IgD-negative memory B cell (primary cell): ENCODE measurements at regions not wholly inside any gene's neighbourhood (a gene's known extent, or its start where the extent isn't known, plus 50 kb on each side); places are given as distances from the start of the nearest gene placed in this dataset.

Experiments used
- H3K27ac Mint-ChIP-seq, 3 donors: one replicate each; pipeline ENCODE4 v1.8.0; 2020 to 2022; ENCODE audit warnings: mild to moderate bottlenecking in 3 of 3, mixed read lengths in 3 of 3, moderate library complexity in 1 of 3
- H3K27me3 Mint-ChIP-seq: one replicate; pipeline ENCODE4 v1.8.0; 2021; ENCODE audit warnings: mixed read lengths
- H3K36me3 Mint-ChIP-seq: one replicate; pipeline ENCODE4 v1.8.0; 2020; ENCODE audit warnings: mild to moderate bottlenecking, mixed read lengths
- H3K4me1 Mint-ChIP-seq, 3 donors: one replicate each; pipeline ENCODE4 v1.8.0; 2020 to 2022; ENCODE audit warnings: mixed read lengths in 3 of 3, mild to moderate bottlenecking in 1 of 3
- H3K4me3 Mint-ChIP-seq, 4 donors: one replicate each; pipeline ENCODE4 v1.8.0; 2020 to 2022; ENCODE audit warnings: mild to moderate bottlenecking in 4 of 4, mixed read lengths in 4 of 4, moderate library complexity in 3 of 4
- H3K9me3 Mint-ChIP-seq, 3 donors: one replicate each; pipeline ENCODE4 v1.8.0; 2020 to 2021; ENCODE audit warnings: mixed read lengths in 3 of 3, mild to moderate bottlenecking in 1 of 3

DNA sequence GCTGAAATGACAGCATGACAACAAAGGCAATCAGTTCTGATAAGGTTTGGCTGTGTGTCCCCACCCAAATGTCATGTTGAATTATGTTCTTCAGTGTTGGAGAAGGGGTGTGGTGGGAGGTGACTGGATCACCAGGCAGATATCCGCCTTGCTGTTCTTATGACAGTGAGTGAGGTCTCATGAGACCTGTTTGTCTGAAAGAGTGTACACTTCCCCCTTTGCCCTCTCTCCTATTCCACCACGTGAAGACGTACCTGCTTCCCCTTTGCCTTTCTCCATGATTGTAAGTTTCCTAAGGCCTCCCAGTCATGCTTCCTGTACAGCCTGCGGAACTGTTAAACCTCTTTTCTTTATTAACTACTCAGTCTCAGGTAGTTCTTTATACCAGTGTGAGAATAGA is 553.0 kb downstream of the DCDC2C start:
- Mint-ChIP-seq H3K9me3 (peaks cover 2 to 4% (median 3%) of the 10 kb centered on the region in 3 donors), H3K27me3 (no peaks in the 10 kb centered on the region), H3K36me3 (peaks cover 1% of the 10 kb centered on the region), H3K4me1 (no peaks in the 10 kb centered on the region), H3K27ac (no peak overlapping the region), H3K4me3 (no peak overlapping the region)

DNA sequence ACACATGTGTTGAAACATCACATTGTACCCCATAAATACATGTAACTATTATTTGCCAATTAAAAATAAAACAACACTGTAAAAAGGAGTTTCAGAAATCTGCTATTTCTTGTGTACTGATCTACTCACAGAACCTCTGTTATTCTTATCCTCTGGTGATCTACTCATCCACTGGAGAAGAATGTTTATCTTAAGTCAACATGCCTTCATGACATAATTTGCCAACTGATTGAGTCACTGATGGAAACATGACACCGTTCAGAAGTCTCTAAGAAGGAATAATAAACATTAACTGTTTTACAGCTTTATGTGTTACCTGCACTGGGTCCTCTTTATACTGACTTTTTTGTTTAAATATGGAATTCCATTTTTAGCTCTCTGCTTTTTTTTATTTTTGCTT is 555.2 kb downstream of the DCDC2C start:
- H3K36me3 Mint-ChIP-seq = peaks cover 1% of the 10 kb centered on the region
- H3K4me1 Mint-ChIP-seq = no peaks in the 10 kb centered on the region
- no peak overlapping the region for H3K27ac Mint-ChIP-seq
- no peaks in the 10 kb centered on the region for H3K27me3 Mint-ChIP-seq
- peaks cover 2 to 3% (median 3%) of the 10 kb centered on the region in 3 donors for H3K9me3 Mint-ChIP-seq
- no peak overlapping the region for H3K4me3 Mint-ChIP-seq

DNA sequence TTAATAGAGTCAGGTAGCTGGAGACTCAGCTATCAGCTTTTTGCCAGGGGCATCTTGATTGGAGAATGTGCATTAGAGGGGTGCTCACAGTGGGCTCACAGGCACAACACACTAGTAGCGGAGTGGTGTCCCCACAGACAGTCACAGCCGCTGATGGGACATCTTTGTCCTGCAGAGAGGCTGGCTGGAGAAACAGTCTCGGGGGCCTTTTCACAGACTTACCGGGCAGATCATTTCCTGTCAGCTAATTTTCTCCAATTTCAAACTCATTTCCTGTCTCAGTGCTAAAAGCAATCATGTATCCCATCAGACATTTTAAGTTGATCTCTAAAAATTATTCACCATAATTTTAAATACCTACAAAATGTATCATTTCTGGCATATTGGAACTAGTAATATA is 562.6 kb downstream of the DCDC2C start:
- Mint-ChIP-seq H3K27me3 (no peaks in the 10 kb centered on the region), H3K27ac (no peak overlapping the region), H3K4me1 (no peaks in the 10 kb centered on the region), H3K4me3 (no peak overlapping the region), H3K9me3 (peaks cover 0 to 1% (median 1%) of the 10 kb centered on the region in 3 donors), H3K36me3 (no peaks in the 10 kb centered on the region)

- H3K4me3 Mint-ChIP-seq = no peak overlapping the region
- H3K4me1 Mint-ChIP-seq = no peaks in the 10 kb centered on the region
- no peaks in the 10 kb centered on the region for H3K9me3 Mint-ChIP-seq
- H3K36me3 Mint-ChIP-seq = no peaks in the 10 kb centered on the region
- H3K27me3 Mint-ChIP-seq = no peaks in the 10 kb centered on the region
- no peak overlapping the region for H3K27ac Mint-ChIP-seq
These were observed 566.5 kb downstream of the DCDC2C start for GRCh38 chr2:4269885-4270284.

DNA sequence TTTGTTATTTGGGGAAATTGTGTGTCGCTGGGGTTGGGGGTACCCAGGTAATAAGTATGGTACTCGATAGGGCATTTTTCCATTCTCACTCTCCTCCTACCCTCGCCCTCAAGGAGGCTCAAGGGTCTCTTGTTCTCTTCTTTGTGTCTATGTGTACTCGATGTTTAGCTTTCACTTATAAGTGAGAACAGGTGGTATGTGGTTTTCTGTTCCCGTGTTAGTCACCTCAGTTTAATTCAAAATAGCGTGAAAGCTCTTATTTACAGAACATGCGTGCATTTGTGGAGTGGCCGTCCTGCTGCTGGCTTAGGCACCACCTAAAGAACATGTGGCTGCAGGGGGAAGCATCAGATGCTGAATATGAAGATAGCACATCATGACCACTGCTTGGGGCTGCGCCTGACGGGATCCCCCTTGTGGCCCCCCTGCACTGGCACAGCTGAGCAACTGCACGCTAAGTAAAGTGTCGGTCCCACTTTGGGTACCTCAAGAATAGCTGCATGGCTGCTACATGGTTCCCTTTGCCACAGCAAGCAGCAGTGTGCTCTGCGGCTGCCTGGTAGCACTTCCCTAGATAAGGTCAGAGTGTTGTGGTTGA is 569.0 kb downstream of the DCDC2C start:
- Mint-ChIP-seq H3K36me3 (no peaks in the 10 kb centered on the region), H3K9me3 (peaks cover 0 to 5% (median 4%) of the 10 kb centered on the region in 3 donors), H3K27me3 (no peaks in the 10 kb centered on the region)

DNA sequence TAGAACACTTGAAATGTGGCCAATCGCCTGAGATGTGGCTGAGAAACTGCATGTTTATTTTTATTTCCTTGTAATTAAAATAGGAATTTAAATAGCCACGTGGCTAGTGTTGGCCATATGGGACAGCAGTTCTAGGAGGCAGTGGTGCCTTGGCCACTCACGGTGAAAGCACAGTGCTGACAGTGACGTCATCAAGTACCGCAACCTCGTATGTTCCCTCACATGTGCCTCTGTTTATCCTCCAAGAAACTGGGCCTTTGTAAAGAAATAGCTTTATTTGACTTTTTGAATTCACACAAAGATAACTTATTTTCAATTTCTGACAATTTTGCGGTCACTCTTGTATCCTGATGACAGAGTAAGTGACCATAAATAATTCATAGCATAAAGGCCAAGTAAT is 575.0 kb downstream of the DCDC2C start:
- Mint-ChIP-seq H3K4me3 (no peak overlapping the region), H3K27me3 (no peaks in the 10 kb centered on the region), H3K36me3 (no peaks in the 10 kb centered on the region), H3K27ac (no peak overlapping the region), H3K4me1 (no peaks in the 10 kb centered on the region), H3K9me3 (peaks cover 0 to 9% (median 9%) of the 10 kb centered on the region in 3 donors)

More for the DNA sequence above, 569.0 kb downstream of the DCDC2C start:
- Mint-ChIP-seq H3K27ac (no peak overlapping the region), H3K4me1 (no peaks in the 10 kb centered on the region), H3K4me3 (no peak overlapping the region)

DNA sequence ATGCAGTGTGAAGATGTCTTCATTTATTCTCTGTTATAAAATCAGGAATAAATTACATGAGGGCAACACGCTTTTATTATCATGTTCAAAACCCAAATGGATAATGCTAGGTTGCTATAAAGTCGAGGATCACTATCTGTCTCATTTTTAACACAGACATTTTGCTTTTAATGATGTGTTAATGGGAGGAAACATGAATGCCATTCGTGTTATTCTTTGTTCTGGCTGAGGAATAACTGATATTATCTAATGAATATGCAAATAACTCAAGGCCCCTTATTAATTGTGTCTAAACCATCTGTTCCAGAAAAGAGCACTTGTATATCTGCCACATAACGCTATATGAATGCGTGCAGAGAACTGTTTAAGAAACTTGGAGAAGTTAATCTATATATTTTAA is 576.1 kb downstream of the DCDC2C start:
- Mint-ChIP-seq H3K27ac (no peak overlapping the region), H3K27me3 (no peaks in the 10 kb centered on the region), H3K36me3 (no peaks in the 10 kb centered on the region), H3K9me3 (peaks cover 0 to 14% (median 9%) of the 10 kb centered on the region in 3 donors), H3K4me1 (no peaks in the 10 kb centered on the region), H3K4me3 (no peak overlapping the region)

GRCh38 chr2:4291430-4291829 is 588.1 kb downstream of the DCDC2C start:
- no peak overlapping the region for H3K4me3 Mint-ChIP-seq
- no peak overlapping the region for H3K27ac Mint-ChIP-seq
- H3K36me3 Mint-ChIP-seq = no peaks in the 10 kb centered on the region
- H3K9me3 Mint-ChIP-seq = peaks cover 0 to 3% (median 3%) of the 10 kb centered on the region in 3 donors
- H3K27me3 Mint-ChIP-seq = no peaks in the 10 kb centered on the region
- peaks cover 0 to under 1% (median 0%) of the 10 kb centered on the region in 3 donors for H3K4me1 Mint-ChIP-seq

- no peaks in the 10 kb centered on the region for H3K36me3 Mint-ChIP-seq
- no peaks in the 10 kb centered on the region for H3K27me3 Mint-ChIP-seq
- H3K4me1 Mint-ChIP-seq = no peaks in the 10 kb centered on the region
- H3K9me3 Mint-ChIP-seq = peaks cover 0 to 1% (median 0%) of the 10 kb centered on the region in 3 donors
- no peak overlapping the region for H3K4me3 Mint-ChIP-seq
- H3K27ac Mint-ChIP-seq = no peak overlapping the region
These were observed 592.3 kb downstream of the DCDC2C start for GRCh38 chr2:4295680-4296079.

GRCh38 chr2:4300616-4301015 is 597.2 kb downstream of the DCDC2C start:
- H3K27me3 Mint-ChIP-seq = no peaks in the 10 kb centered on the region
- H3K4me1 Mint-ChIP-seq = no peaks in the 10 kb centered on the region
- peaks cover 0 to 7% (median 1%) of the 10 kb centered on the region in 3 donors for H3K9me3 Mint-ChIP-seq
- no peak overlapping the region for H3K4me3 Mint-ChIP-seq
- no peak overlapping the region for H3K27ac Mint-ChIP-seq
- no peaks in the 10 kb centered on the region for H3K36me3 Mint-ChIP-seq

- Mint-ChIP-seq H3K27ac (no peak overlapping the region), H3K4me3 (no peak overlapping the region), H3K27me3 (no peaks in the 10 kb centered on the region), H3K36me3 (no peaks in the 10 kb centered on the region), H3K4me1 (peaks cover 0 to 1% (median 0%) of the 10 kb centered on the region in 3 donors), H3K9me3 (peaks cover 0 to 2% (median 0%) of the 10 kb centered on the region in 3 donors)
These were observed 621.2 kb downstream of the DCDC2C start for GRCh38 chr2:4324531-4324930.

GRCh38 chr2:4336864-4337263 is 633.5 kb downstream of the DCDC2C start:
- H3K4me3 Mint-ChIP-seq = no peak overlapping the region
- H3K36me3 Mint-ChIP-seq = no peaks in the 10 kb centered on the region
- no peak overlapping the region for H3K27ac Mint-ChIP-seq
- no peaks in the 10 kb centered on the region for H3K27me3 Mint-ChIP-seq
- no peaks in the 10 kb centered on the region for H3K4me1 Mint-ChIP-seq
- peaks cover 0 to 7% (median 0%) of the 10 kb centered on the region in 3 donors for H3K9me3 Mint-ChIP-seq

DNA sequence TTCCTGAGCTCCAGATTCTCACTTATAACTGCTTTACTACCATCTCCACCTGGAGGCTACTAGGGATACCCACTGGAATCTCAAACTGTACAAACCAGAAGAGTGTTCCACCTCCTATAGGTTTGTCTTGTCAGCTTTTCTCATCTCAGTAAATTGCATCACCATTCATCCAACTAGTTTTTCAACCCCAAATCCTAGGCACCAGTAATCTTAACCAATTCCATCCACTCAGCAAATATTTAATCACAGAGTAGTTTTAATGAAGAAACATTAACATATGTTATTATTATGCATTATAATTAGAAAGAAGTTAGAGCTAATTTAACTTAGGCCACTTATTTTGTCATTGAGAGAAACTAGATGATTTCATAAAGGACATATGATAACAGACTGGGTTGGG is 635.0 kb downstream of the DCDC2C start:
- Mint-ChIP-seq H3K36me3 (no peaks in the 10 kb centered on the region), H3K4me1 (no peaks in the 10 kb centered on the region), H3K4me3 (peak overlapping the region in 1 of 4 donors; percentile 56), H3K9me3 (peaks cover 4 to 7% (median 6%) of the 10 kb centered on the region in 3 donors), H3K27ac (no peak overlapping the region), H3K27me3 (no peaks in the 10 kb centered on the region)

GRCh38 chr2:4340536-4340935 is 637.2 kb downstream of the DCDC2C start:
- no peaks in the 10 kb centered on the region for H3K4me1 Mint-ChIP-seq
- no peaks in the 10 kb centered on the region for H3K27me3 Mint-ChIP-seq
- no peaks in the 10 kb centered on the region for H3K36me3 Mint-ChIP-seq
- H3K4me3 Mint-ChIP-seq = no peak overlapping the region
- H3K9me3 Mint-ChIP-seq = peaks cover 4 to 6% (median 4%) of the 10 kb centered on the region in 3 donors
- no peak overlapping the region for H3K27ac Mint-ChIP-seq

GRCh38 chr2:4346628-4347027 is 643.3 kb downstream of the DCDC2C start:
- Mint-ChIP-seq H3K27ac (no peak overlapping the region), H3K27me3 (peaks cover 2% of the 10 kb centered on the region), H3K9me3 (peaks cover 6 to 10% (median 7%) of the 10 kb centered on the region in 3 donors), H3K4me3 (no peak overlapping the region), H3K4me1 (no peaks in the 10 kb centered on the region), H3K36me3 (peaks cover 1% of the 10 kb centered on the region)

GRCh38 chr2:4353668-4354067 is 650.3 kb downstream of the DCDC2C start:
- no peak overlapping the region for H3K27ac Mint-ChIP-seq
- H3K4me3 Mint-ChIP-seq = no peak overlapping the region
- H3K4me1 Mint-ChIP-seq = no peaks in the 10 kb centered on the region
- peaks cover 2% of the 10 kb centered on the region for H3K27me3 Mint-ChIP-seq
- peaks cover 1% of the 10 kb centered on the region for H3K36me3 Mint-ChIP-seq
- peaks cover 0 to 8% (median 4%) of the 10 kb centered on the region in 3 donors for H3K9me3 Mint-ChIP-seq
